Adrenal gland (tissue), 9 donors: ENCODE measurements at regions not wholly inside any gene's neighbourhood (a gene's known extent, or its start where the extent isn't known, plus 50 kb on each side); places are given as distances from the start of the nearest gene placed in this dataset.
"Not testable (repeated sequence)": the region's sequence is repeated elsewhere in the genome, so short reads cannot be mapped to it uniquely, and the experiment has no call there.

Source experiments
- DNase-seq, 7 donors: peaks; one replicate each; pipeline ENCODE4 v3.0.0-alpha.2; 2019 to 2020
- H3K27ac ChIP-seq, 5 donors: fragments of 200-600 bp; sonication (generic) in 4 of 5; 1 replicate in 3 of 5; 2 replicates in 2 of 5; pipeline versions ENCODE4 v1.5.1 to v1.8.0; 2016 to 2020; ENCODE audit warnings: mild to moderate bottlenecking in 1 of 5
- H3K27me3 ChIP-seq: fragments of 200-600 bp; 2 replicates; pipeline ENCODE4 v1.8.0; 2021
- H3K36me3 ChIP-seq, 2 donors: fragments of 200-600 bp; replicated peaks in 1 of 2; 1 replicate in 1 of 2; 2 replicates in 1 of 2; pipeline versions ENCODE4 v1.5.1 to v1.8.0; 2018 to 2022
- H3K4me1 ChIP-seq, 2 donors: fragments of 200-600 bp; replicated peaks in 1 of 2; 1 replicate in 1 of 2; 2 replicates in 1 of 2; pipeline versions ENCODE4 v1.5.1 to v1.8.0; 2018 to 2021
- H3K4me3 ChIP-seq, 4 donors: fragments of 200-600 bp; sonication (generic) in 3 of 4; one replicate each; pipeline ENCODE4 v1.5.1; 2016 to 2018
- H3K9me3 ChIP-seq, 3 donors: fragments of 200-600 bp; sonication (generic) in 1 of 3; replicated peaks in 1 of 3; 1 replicate in 2 of 3; 2 replicates in 1 of 3; pipeline versions ENCODE4 v1.5.1 to v1.8.0; 2016 to 2021
- POLR2A ChIP-seq, 2 donors: fragments of 450-650 bp; IDR thresholded peaks; one replicate each; pipeline ENCODE4 v1.6.1; 2017; ENCODE audit warnings: antibody characterized with exemption in 2 of 2, mild to moderate bottlenecking in 2 of 2, moderate library complexity in 1 of 2
- WGBS, 4 donors: extraction: QIAGEN DNeasy Blood & Tissue Kit in 2 of 4; methylation state at CpG; one replicate each; pipeline versions ENCODE4 v1.1.5 to v1.1.7; 2013 to 2017; 5-methylcytosine and 5-hydroxymethylcytosine counted together
- intact Hi-C, 2 donors: fragments of 100-400 bp; cut with DNase I; formaldehyde crosslinking; loops; one replicate each; pipeline versions ENCODE4 v1.14.1 to v1.15.0; 2022 to 2023
- TF ChIP-seq, protein P1 (sequence below), 6 experiments: fragments of 450-650 bp in 4 of 6; fragments of 200-600 bp in 2 of 6; sonication (generic) in 1 of 6; IDR thresholded peaks; 1 replicate in 5 of 6; 2 replicates in 1 of 6; pipeline versions ENCODE4 v1.5.1 to v1.8.0; 2016 to 2021; ENCODE audit warnings: antibody characterized with exemption in 6 of 6, mild to moderate bottlenecking in 2 of 6, moderate library complexity in 1 of 6
- donor health status: healthy with polysubstance abuse.
- donor health status: Bipolar disorder and iron deficiency.
- donor health status: DM: yes; HTN: yes; CAD: no.
- donor health status: DM: no; HTN: no; CAD: no.
- donor health status: DM: no; HTN: no; CAD: no.

DNA sequence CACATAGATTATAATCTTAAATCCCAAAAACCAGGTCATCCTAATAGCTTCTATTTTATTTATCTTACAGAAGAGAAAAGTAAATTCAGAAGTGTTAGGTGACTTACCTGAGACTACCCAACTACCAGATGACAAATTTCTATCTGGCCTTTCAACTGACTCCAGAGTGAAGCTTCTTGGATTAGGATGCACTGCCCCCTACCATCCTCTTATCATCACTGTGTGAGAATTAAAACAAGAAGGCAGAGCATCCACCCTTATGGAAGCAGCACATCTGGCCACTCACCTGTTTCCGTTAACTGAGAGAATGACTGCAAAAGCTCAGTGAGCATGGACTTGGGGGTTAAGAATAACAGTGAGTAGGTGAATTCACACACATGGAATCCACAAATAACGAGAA lies 502.6 kb upstream of the TECRL start:
- Histone ChIP-seq H3K27me3 (no peaks in the 10 kb centered on the region), H3K4me3 (no peak overlapping the region), H3K36me3 (no peaks in the 10 kb centered on the region), H3K4me1 (no peaks in the 10 kb centered on the region), H3K9me3 (no peaks in the 10 kb centered on the region), H3K27ac (no peak overlapping the region)
- intact Hi-C loops: no loop called here
- TF ChIP-seq, protein P1, sequence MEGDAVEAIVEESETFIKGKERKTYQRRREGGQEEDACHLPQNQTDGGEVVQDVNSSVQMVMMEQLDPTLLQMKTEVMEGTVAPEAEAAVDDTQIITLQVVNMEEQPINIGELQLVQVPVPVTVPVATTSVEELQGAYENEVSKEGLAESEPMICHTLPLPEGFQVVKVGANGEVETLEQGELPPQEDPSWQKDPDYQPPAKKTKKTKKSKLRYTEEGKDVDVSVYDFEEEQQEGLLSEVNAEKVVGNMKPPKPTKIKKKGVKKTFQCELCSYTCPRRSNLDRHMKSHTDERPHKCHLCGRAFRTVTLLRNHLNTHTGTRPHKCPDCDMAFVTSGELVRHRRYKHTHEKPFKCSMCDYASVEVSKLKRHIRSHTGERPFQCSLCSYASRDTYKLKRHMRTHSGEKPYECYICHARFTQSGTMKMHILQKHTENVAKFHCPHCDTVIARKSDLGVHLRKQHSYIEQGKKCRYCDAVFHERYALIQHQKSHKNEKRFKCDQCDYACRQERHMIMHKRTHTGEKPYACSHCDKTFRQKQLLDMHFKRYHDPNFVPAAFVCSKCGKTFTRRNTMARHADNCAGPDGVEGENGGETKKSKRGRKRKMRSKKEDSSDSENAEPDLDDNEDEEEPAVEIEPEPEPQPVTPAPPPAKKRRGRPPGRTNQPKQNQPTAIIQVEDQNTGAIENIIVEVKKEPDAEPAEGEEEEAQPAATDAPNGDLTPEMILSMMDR (IDR thresholded peaks at IDR 0.05): no peak
- no peak for TF ChIP-seq POLR2A (IDR thresholded peaks at IDR 0.05)
- no peak for DNase-seq
- WGBS, 4 donors: 63 to 72% (median 69%) methylated on average over 2 of the region's 2 CpGs

DNA sequence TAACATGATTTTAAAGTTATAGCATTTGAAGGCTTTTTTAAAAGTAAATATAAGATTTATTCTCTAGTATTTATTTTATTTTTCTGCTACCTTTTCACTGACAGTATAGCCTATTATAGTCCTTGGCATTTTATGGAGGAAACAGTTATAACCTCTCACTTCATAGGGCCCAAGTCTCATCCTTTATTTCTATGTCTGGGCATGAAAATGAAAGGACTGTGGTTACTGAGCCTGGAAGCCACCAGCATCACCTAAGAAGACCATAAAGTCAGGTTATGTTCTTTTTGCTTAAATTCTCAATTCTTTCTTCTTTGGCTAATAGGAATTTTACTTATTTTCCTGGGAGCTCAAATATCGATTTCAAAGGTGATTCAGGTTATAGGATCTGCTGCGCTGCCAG lies 494.7 kb upstream of the TECRL start:
- no peak for DNase-seq
- TF ChIP-seq POLR2A (IDR thresholded peaks at IDR 0.05): no peak
- TF ChIP-seq, protein P1 (IDR thresholded peaks at IDR 0.05): no peak
- Histone ChIP-seq H3K4me1 (no peaks in the 10 kb centered on the region), H3K9me3 (no peaks in the 10 kb centered on the region), H3K36me3 (no peaks in the 10 kb centered on the region), H3K27ac (no peak overlapping the region), H3K27me3 (no peaks in the 10 kb centered on the region), H3K4me3 (no peak overlapping the region)
- intact Hi-C loops: no loop called here
- 77 to 86% (median 82%) methylated on average over 2 of the region's 2 CpGs for WGBS, 4 donors

DNA sequence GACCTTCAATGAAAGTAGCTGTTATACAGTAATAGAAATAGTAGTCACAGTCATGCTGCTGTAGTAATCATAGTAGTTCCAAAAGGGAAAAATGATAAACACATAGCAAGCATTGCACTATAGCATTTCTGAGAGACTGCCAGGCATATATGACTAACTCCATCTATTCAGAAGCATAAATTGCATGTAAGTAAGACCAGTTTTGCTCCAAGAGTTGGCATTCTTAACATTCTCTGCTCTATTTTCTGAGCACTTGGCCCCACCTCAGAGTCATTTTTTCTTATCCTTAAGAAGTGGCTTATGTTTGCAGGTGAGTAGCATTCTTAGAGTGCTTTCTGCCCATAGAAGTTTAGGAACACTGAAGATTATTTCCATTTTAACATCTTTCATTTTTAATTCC lies 490.3 kb upstream of the TECRL start:
- Histone ChIP-seq H3K4me3 (no peak overlapping the region), H3K4me1 (no peaks in the 10 kb centered on the region), H3K27me3 (no peaks in the 10 kb centered on the region), H3K36me3 (no peaks in the 10 kb centered on the region), H3K27ac (no peak overlapping the region), H3K9me3 (no peaks in the 10 kb centered on the region)
- intact Hi-C loops: no loop called here
- DNase-seq: no peak
- TF ChIP-seq, protein P1 (IDR thresholded peaks at IDR 0.05): no peak
- TF ChIP-seq POLR2A (IDR thresholded peaks at IDR 0.05): no peak

DNA sequence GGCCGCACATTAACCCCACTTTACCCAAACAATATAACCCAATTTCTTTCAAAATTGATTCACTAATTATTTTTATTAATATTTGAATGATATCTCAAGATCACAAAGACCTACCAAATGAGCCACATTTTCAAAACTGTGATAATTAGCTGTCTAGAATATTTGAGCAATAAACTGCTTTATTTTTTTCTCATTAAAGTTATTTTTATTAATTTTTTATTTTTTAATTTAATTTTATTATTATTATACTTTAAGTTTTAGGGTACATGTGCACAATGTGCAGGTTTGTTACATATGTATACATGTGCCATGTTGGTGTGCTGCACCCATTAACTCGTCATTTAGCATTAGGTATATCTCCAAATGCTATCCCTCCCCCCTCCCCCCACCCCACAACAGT lies 489.8 kb upstream of the TECRL start:
- DNase-seq, H3K9me3 ChIP-seq, intact Hi-C loops, H3K4me1 ChIP-seq, H3K27ac ChIP-seq, H3K4me3 ChIP-seq, H3K36me3 ChIP-seq, H3K27me3 ChIP-seq: not testable (repeated sequence)
- WGBS, 4 donors: 68 to 91% (median 77%) methylated on average over 1 to 2 of the region's 2 CpGs

DNA sequence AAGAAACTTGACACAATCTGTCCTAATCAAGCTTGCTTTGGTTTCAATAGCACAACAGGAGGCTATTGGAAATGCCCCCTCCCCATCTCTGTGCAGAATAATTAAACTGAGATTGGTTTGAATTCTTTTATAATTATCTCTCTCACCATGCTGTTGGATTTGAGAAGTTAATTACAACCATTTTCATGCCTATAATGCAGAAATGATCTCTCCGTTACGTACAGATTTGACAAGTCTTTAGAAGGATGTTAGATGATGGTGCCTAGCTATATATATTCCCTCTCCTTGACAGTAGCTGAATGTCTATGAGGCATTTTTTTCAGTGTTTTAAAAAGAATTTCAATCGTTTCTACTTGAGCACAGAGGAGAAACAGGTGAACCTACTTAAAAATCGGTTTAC lies 488.4 kb upstream of the TECRL start:
- 68 to 79% (median 75%) methylated on average over 4 of the region's 4 CpGs for WGBS, 4 donors
- Histone ChIP-seq H3K36me3 (no peaks in the 10 kb centered on the region), H3K9me3 (no peaks in the 10 kb centered on the region), H3K4me3 (no peak overlapping the region), H3K4me1 (no peaks in the 10 kb centered on the region), H3K27ac (no peak overlapping the region), H3K27me3 (no peaks in the 10 kb centered on the region)
- intact Hi-C loops: no loop called here
- no peak for DNase-seq
- TF ChIP-seq, protein P1 (IDR thresholded peaks at IDR 0.05): no peak
- no peak for TF ChIP-seq POLR2A (IDR thresholded peaks at IDR 0.05)
